Neuronal stem cell (in vitro differentiated cells): ENCODE measurements at regions not wholly inside any gene's neighbourhood (a gene's known extent, or its start where the extent isn't known, plus 50 kb on each side); places are given as distances from the start of the nearest gene placed in this dataset.

Experiments
- DNase-seq: peaks from one replicate; pipeline ENCODE4 v3.0.0-alpha.2; 2013; ENCODE audit warnings: low spot score
- H2AFZ ChIP-seq: one replicate; pipeline ENCODE4 v1.6.1; 2013; ENCODE audit warnings: mild to moderate bottlenecking, low read length, inconsistent platforms
- H2AK5ac ChIP-seq: 2 replicates; pipeline ENCODE4 v1.6.1; 2013; ENCODE audit warnings: low read depth, mild to moderate bottlenecking, inconsistent platforms, low read length, moderate library complexity, mixed read lengths
- H2BK120ac ChIP-seq: 2 replicates; pipeline ENCODE4 v1.6.1; 2013; ENCODE audit warnings: low read depth, mild to moderate bottlenecking, inconsistent platforms, low read length, moderate library complexity, mixed read lengths
- H2BK12ac ChIP-seq: one replicate; pipeline ENCODE4 v1.6.1; 2013; ENCODE audit warnings: low read length, inconsistent platforms
- H2BK15ac ChIP-seq: 2 replicates; pipeline ENCODE4 v1.6.1; 2013; ENCODE audit warnings: mild to moderate bottlenecking, low read length, inconsistent platforms, mixed read lengths
- H2BK5ac ChIP-seq: one replicate; pipeline ENCODE4 v1.6.1; 2013; ENCODE audit warnings: inconsistent platforms, mild to moderate bottlenecking, low read length, moderate library complexity
- H3K14ac ChIP-seq: one replicate; pipeline ENCODE4 v1.6.1; 2013; ENCODE audit warnings: low read length, inconsistent platforms
- H3K18ac ChIP-seq: 2 replicates; pipeline ENCODE4 v1.6.1; 2013; ENCODE audit warnings: low read length, inconsistent platforms
- H3K23ac ChIP-seq: 2 replicates; pipeline ENCODE4 v1.6.1; 2013; ENCODE audit warnings: low read depth, mild to moderate bottlenecking, mixed read lengths, low read length, inconsistent platforms; ENCODE audit not compliant: poor library complexity
- H3K27ac ChIP-seq: replicated peaks from 3 replicates; pipeline ENCODE4 v1.5.1; 2013; ENCODE audit warnings: low read length, inconsistent platforms
- H3K27me3 ChIP-seq, 3 experiments: 2 replicates each; pipeline ENCODE4 v1.6.1; 2013; ENCODE audit warnings: low read length in 3 of 3, mild to moderate bottlenecking in 2 of 3, inconsistent platforms in 1 of 3, low read depth in 1 of 3, mixed read lengths in 1 of 3, moderate library complexity in 1 of 3; ENCODE audit not compliant: control insufficient read depth in 3 of 3, insufficient read depth in 3 of 3
- H3K36me3 ChIP-seq, 2 donors: replicated peaks in 1 of 2; 2 replicates each; pipeline ENCODE4 v1.6.1; 2013; ENCODE audit warnings: low read length in 2 of 2; ENCODE audit not compliant: control insufficient read depth in 2 of 2, insufficient read depth in 2 of 2
- H3K4ac ChIP-seq: 2 replicates; pipeline ENCODE4 v1.6.1; 2013; ENCODE audit warnings: inconsistent platforms, mild to moderate bottlenecking, low read length, moderate library complexity
- H3K4me1 ChIP-seq, 2 donors: 1 replicate in 1 of 2; 2 replicates in 1 of 2; pipeline ENCODE4 v1.6.1; 2013; ENCODE audit warnings: low read length in 2 of 2, low read depth in 1 of 2; ENCODE audit not compliant: control insufficient read depth in 2 of 2, insufficient read depth in 1 of 2
- H3K4me2 ChIP-seq: one replicate; pipeline ENCODE4 v1.6.1; 2013; ENCODE audit warnings: mild to moderate bottlenecking, low read length, inconsistent platforms; ENCODE audit not compliant: insufficient read depth, poor library complexity, severe bottlenecking
- H3K4me3 ChIP-seq, 2 donors: 2 replicates each; pipeline ENCODE4 v1.5.1; 2013; ENCODE audit warnings: low read length in 2 of 2, mild to moderate bottlenecking in 2 of 2, inconsistent platforms in 1 of 2, moderate library complexity in 1 of 2
- H3K79me1 ChIP-seq: one replicate; pipeline ENCODE4 v1.6.1; 2013; ENCODE audit warnings: low read depth, mild to moderate bottlenecking, inconsistent platforms, low read length, moderate library complexity
- H3K9ac ChIP-seq: one replicate; pipeline ENCODE4 v1.6.1; 2013; ENCODE audit warnings: mild to moderate bottlenecking, low read depth, low read length, inconsistent platforms; ENCODE audit not compliant: poor library complexity
- H3K9me3 ChIP-seq, 2 donors: replicated peaks in 1 of 2; 2 replicates each; pipeline versions ENCODE3 to v1.6.1; 2013; ENCODE audit warnings: low read length in 2 of 2, mild to moderate bottlenecking in 2 of 2, inconsistent platforms in 1 of 2, low read depth in 1 of 2, mixed read lengths in 1 of 2, moderate library complexity in 1 of 2; ENCODE audit not compliant: control insufficient read depth in 2 of 2, insufficient read depth in 1 of 2
- H4K8ac ChIP-seq: one replicate; pipeline ENCODE4 v1.6.1; 2013; ENCODE audit warnings: low read depth, mild to moderate bottlenecking, inconsistent platforms, low read length, moderate library complexity
- H4K91ac ChIP-seq: one replicate; pipeline ENCODE4 v1.6.1; 2013; ENCODE audit warnings: low read length, low read depth, mild to moderate bottlenecking, inconsistent platforms; ENCODE audit not compliant: poor library complexity
- WGBS, 2 donors: extraction: QIAGEN DNeasy Blood & Tissue Kit; methylation state at CpG; one replicate each; pipeline ENCODE4 v1.1.7; 2013; ENCODE audit warnings: missing lambda C conversion rate in 2 of 2, mixed read lengths in 1 of 2; ENCODE audit not compliant: insufficient read length in 2 of 2, insufficient replicate concordance in 1 of 2; ENCODE audit errors: extremely low coverage in 2 of 2; 5-methylcytosine and 5-hydroxymethylcytosine counted together

GRCh38 chr5:167893271-167893670, 398.2 kb upstream of the WWC1 start:
- WGBS, 2 donors, result no CpG with 5 or more reads among the region's 7 CpGs

GRCh38 chr5:167894631-167895472, 396.6 kb upstream of the WWC1 start:
- no peak overlapping the region for H3K27ac ChIP-seq

More at GRCh38 chr5:167893271-167893670, 398.2 kb upstream of the WWC1 start:
- Histone ChIP-seq H2BK12ac (no peak overlapping the region), H3K9ac (no peak overlapping the region), H2AFZ (no peak overlapping the region), H3K4me2 (no peak overlapping the region), H4K8ac (no peak overlapping the region), H3K18ac (no peak overlapping the region), H3K27ac (no peak overlapping the region), H2BK120ac (no peak overlapping the region), H3K14ac (no peak overlapping the region), H3K23ac (no peak overlapping the region), H3K36me3 (no peaks in the 10 kb centered on the region), H3K27me3 (no peaks in the 10 kb centered on the region), H2BK5ac (no peak overlapping the region), H2AK5ac (no peak overlapping the region), H3K4me1 (peaks cover 2 to 3% of the 10 kb centered on the region in 2 donors), H3K4me3 (no peak overlapping the region), H4K91ac (no peak overlapping the region), H3K9me3 (no peaks in the 10 kb centered on the region), H3K79me1 (no peaks in the 10 kb centered on the region), H2BK15ac (no peak overlapping the region), H3K4ac (no peak overlapping the region)
- no peak for DNase-seq

DNA sequence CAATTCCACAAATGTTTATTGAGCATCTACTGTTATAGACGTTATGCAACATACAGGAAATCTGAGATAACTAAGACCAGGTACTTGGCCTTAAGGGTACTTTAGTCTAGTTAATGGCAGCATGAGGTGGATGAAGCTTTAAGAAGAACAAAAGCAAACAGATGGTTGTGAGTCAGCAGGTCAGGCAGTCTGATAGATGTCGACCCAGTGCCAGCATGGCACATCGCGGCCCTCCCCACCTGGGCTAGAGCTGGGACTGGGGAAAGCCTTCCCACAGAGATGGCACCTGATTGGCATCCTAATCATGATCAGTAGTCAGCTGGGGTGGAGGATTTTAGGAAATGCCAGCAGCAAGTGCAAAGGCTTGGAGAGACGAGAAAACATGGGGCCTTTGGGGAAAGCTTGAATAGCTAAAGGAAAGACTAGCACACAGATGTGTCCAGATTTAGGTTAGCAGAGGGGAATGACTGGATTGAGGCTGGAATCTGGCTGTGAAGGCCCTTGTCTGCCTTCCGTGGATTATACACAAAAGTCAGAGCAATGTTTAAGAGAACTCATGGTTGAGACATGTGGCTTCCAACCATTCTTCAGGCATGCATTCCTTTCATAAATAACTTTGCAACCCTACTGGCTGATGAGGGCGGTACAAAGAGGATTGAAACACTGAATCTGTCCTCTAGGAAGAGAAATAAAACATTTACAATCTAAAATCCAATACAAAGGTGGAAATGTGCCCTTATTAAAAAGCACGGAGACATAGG, 395.4 kb upstream of the WWC1 start:
- no CpG with 5 or more reads among the region's 8 CpGs for WGBS, 2 donors
- Histone ChIP-seq H4K8ac (no peak overlapping the region), H2BK5ac (no peak overlapping the region)

More at GRCh38 chr5:167894631-167895472, 396.6 kb upstream of the WWC1 start:
- Histone ChIP-seq H3K79me1 (no peaks in the 10 kb centered on the region), H3K4me3 (no peak overlapping the region), H4K91ac (no peak overlapping the region), H2AK5ac (no peak overlapping the region), H3K9ac (no peak overlapping the region), H3K4me2 (no peak overlapping the region), H3K27me3 (no peaks in the 10 kb centered on the region), H2BK12ac (no peak overlapping the region), H3K18ac (no peak overlapping the region), H2BK5ac (no peak overlapping the region), H3K4me1 (peaks cover 5 to 6% of the 10 kb centered on the region in 2 donors), H3K23ac (no peak overlapping the region), H3K14ac (no peak overlapping the region), H2BK15ac (no peak overlapping the region), H3K4ac (no peak overlapping the region), H3K36me3 (no peaks in the 10 kb centered on the region), H2AFZ (no peak overlapping the region), H3K9me3 (no peaks in the 10 kb centered on the region), H4K8ac (no peak overlapping the region), H2BK120ac (no peak overlapping the region)
- DNase-seq, result no peak
- WGBS, 2 donors, result no CpG with 5 or more reads among the region's 4 CpGs

GRCh38 chr5:167896814-167897213, 394.6 kb upstream of the WWC1 start:
- Histone ChIP-seq H3K79me1 (no peaks in the 10 kb centered on the region), H2AK5ac (no peak overlapping the region), H2BK120ac (no peak overlapping the region), H2BK5ac (no peak overlapping the region), H3K4me1 (peaks cover 5% of the 10 kb centered on the region in 2 donors), H3K4me2 (no peak overlapping the region), H4K91ac (no peak overlapping the region), H3K4ac (no peak overlapping the region), H4K8ac (no peak overlapping the region), H2BK15ac (no peak overlapping the region), H3K23ac (no peak overlapping the region), H3K4me3 (no peak overlapping the region), H3K18ac (no peak overlapping the region), H3K9me3 (no peaks in the 10 kb centered on the region), H3K9ac (no peak overlapping the region), H2BK12ac (no peak overlapping the region), H2AFZ (no peak overlapping the region), H3K27me3 (no peaks in the 10 kb centered on the region), H3K14ac (no peak overlapping the region), H3K36me3 (no peaks in the 10 kb centered on the region), H3K27ac (no peak overlapping the region)
- no CpG with 5 or more reads among the region's 10 CpGs for WGBS, 2 donors
- no peak for DNase-seq

More for the DNA sequence above, 395.4 kb upstream of the WWC1 start:
- H3K4ac ChIP-seq, result no peak overlapping the region
- H3K27ac ChIP-seq, result no peak overlapping the region
- no peak overlapping the region for H2BK12ac ChIP-seq
- no peak overlapping the region for H3K9ac ChIP-seq
- H3K14ac ChIP-seq, result no peak overlapping the region
- no peaks in the 10 kb centered on the region for H3K27me3 ChIP-seq
- peaks cover 5% of the 10 kb centered on the region in 2 donors for H3K4me1 ChIP-seq
- no peaks in the 10 kb centered on the region for H3K9me3 ChIP-seq
- H3K79me1 ChIP-seq, result no peaks in the 10 kb centered on the region
- no peaks in the 10 kb centered on the region for H3K36me3 ChIP-seq
- no peak for DNase-seq
- no peak overlapping the region for H3K4me3 ChIP-seq
- H2BK120ac ChIP-seq, result no peak overlapping the region
- H2AK5ac ChIP-seq, result no peak overlapping the region
- no peak overlapping the region for H2BK15ac ChIP-seq
- no peak overlapping the region for H4K91ac ChIP-seq
- H3K4me2 ChIP-seq, result no peak overlapping the region
- no peak overlapping the region for H3K23ac ChIP-seq
- no peak overlapping the region for H3K18ac ChIP-seq
- H2AFZ ChIP-seq, result no peak overlapping the region
